ENCODE measurements at regions not wholly inside any gene's neighbourhood (a gene's known extent, or its start where the extent isn't known, plus 50 kb on each side); places are given as distances from the start of the nearest gene placed in this dataset.

DNA sequence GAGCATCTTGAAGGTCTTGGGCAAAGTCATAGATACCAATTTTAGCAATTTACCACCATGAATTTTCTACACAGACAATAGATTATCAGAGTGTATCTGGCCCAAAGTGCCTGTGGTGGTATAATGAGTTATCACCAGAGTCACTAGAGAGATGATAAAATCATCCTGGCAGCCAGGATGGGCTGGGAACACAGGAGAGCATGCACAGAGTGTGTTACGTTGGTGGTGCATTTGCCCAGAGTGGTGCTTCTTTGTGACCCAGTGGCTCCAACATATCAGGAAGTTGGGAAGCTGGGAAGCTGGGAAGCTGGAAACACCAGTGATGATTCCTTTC lies 236.7 kb upstream of the PROX1 start:
- no peak for TF ChIP-seq CEBPB (IDR thresholded peaks at IDR 0.05)
- TF ChIP-seq FOXM1 (IDR thresholded peaks at IDR 0.05; ENCODE audit: borderline replicate concordance, low read depth): no peak
- no peak for TF ChIP-seq TCF12 (IDR thresholded peaks at IDR 0.05; ENCODE audit: low read depth)
- TF ChIP-seq RAD21 (IDR thresholded peaks at IDR 0.05; ENCODE audit: low read depth): no peak
- TF ChIP-seq CREB1 (IDR thresholded peaks at IDR 0.05; ENCODE audit: low read depth): no peak
- no peak for TF ChIP-seq NFIC (IDR thresholded peaks at IDR 0.05)
- TF ChIP-seq, protein P1, sequence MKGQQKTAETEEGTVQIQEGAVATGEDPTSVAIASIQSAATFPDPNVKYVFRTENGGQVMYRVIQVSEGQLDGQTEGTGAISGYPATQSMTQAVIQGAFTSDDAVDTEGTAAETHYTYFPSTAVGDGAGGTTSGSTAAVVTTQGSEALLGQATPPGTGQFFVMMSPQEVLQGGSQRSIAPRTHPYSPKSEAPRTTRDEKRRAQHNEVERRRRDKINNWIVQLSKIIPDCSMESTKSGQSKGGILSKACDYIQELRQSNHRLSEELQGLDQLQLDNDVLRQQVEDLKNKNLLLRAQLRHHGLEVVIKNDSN (IDR thresholded peaks at IDR 0.05): no peak
- TF ChIP-seq ZBTB7A (IDR thresholded peaks at IDR 0.05; ENCODE audit: low read depth): no peak
- TF ChIP-seq EP300 (IDR thresholded peaks at IDR 0.05; ENCODE audit: borderline replicate concordance): no peak
- TF ChIP-seq, protein P2, sequence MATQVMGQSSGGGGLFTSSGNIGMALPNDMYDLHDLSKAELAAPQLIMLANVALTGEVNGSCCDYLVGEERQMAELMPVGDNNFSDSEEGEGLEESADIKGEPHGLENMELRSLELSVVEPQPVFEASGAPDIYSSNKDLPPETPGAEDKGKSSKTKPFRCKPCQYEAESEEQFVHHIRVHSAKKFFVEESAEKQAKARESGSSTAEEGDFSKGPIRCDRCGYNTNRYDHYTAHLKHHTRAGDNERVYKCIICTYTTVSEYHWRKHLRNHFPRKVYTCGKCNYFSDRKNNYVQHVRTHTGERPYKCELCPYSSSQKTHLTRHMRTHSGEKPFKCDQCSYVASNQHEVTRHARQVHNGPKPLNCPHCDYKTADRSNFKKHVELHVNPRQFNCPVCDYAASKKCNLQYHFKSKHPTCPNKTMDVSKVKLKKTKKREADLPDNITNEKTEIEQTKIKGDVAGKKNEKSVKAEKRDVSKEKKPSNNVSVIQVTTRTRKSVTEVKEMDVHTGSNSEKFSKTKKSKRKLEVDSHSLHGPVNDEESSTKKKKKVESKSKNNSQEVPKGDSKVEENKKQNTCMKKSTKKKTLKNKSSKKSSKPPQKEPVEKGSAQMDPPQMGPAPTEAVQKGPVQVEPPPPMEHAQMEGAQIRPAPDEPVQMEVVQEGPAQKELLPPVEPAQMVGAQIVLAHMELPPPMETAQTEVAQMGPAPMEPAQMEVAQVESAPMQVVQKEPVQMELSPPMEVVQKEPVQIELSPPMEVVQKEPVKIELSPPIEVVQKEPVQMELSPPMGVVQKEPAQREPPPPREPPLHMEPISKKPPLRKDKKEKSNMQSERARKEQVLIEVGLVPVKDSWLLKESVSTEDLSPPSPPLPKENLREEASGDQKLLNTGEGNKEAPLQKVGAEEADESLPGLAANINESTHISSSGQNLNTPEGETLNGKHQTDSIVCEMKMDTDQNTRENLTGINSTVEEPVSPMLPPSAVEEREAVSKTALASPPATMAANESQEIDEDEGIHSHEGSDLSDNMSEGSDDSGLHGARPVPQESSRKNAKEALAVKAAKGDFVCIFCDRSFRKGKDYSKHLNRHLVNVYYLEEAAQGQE (IDR thresholded peaks at IDR 0.05; ENCODE audit: low read depth): no peak
- no peak for TF ChIP-seq YY1 (IDR thresholded peaks at IDR 0.05; ENCODE audit: low read depth)
- TF ChIP-seq, protein P3, sequence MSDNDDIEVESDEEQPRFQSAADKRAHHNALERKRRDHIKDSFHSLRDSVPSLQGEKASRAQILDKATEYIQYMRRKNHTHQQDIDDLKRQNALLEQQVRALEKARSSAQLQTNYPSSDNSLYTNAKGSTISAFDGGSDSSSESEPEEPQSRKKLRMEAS (IDR thresholded peaks at IDR 0.05): no peak

DNA sequence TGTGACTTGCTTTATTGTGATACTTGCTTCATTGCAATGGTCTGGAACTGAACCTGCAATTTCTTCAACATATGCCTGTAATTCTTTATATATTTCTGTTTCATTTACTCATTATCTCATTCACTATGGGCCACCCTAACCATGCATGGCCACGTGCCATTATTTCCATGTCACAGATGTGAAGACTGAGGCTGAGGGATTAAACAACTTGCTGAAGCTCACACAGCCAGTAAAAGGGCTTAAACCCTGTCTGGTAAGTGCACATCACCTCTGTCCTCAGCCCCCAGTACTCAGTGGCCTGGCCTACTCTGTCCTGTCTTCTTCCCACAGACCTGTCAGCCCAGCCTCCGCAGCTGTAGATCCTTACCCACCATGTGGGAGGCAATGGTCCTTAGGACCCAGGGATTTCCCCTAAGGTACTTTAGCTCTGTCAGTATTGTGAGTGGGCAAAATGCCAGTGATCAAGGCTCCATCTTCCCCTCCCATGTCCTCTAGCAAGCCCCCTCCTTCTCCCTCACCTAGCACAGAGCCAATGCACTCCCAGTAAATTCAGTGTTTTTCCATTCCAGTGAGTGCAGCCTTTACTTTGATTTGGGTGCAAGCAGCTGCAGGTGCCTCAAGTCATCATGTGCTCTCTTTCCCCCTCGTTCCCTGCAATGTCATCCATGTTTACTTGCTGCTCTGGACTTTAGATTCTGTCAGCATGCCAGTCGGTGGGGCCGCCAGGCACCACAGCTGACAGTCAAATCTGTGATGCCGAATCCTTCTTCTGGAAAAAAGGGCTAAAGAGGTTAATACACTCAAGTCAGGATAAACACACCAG lies 228.2 kb upstream of the PROX1 start:
- TF ChIP-seq EP300 (IDR thresholded peaks at IDR 0.05; ENCODE audit: borderline replicate concordance): no peak
- TF ChIP-seq CEBPB (IDR thresholded peaks at IDR 0.05): no peak
- no peak for TF ChIP-seq CREB1 (IDR thresholded peaks at IDR 0.05; ENCODE audit: low read depth)
- no peak for TF ChIP-seq TAF1 (IDR thresholded peaks at IDR 0.05; ENCODE audit: low read depth)
- TF ChIP-seq RAD21 (IDR thresholded peaks at IDR 0.05; ENCODE audit: low read depth): no peak
- TF ChIP-seq, protein P1 (IDR thresholded peaks at IDR 0.05): no peak
- TF ChIP-seq, protein P3 (IDR thresholded peaks at IDR 0.05): no peak
- no peak for TF ChIP-seq EGR1 (IDR thresholded peaks at IDR 0.05)
- TF ChIP-seq ZBTB7A (IDR thresholded peaks at IDR 0.05; ENCODE audit: low read depth): no peak
- TF ChIP-seq YY1 (IDR thresholded peaks at IDR 0.05; ENCODE audit: low read depth): no peak
- TF ChIP-seq TEAD4 (IDR thresholded peaks at IDR 0.05): no peak
- TF ChIP-seq NFIC (IDR thresholded peaks at IDR 0.05): no peak

DNA sequence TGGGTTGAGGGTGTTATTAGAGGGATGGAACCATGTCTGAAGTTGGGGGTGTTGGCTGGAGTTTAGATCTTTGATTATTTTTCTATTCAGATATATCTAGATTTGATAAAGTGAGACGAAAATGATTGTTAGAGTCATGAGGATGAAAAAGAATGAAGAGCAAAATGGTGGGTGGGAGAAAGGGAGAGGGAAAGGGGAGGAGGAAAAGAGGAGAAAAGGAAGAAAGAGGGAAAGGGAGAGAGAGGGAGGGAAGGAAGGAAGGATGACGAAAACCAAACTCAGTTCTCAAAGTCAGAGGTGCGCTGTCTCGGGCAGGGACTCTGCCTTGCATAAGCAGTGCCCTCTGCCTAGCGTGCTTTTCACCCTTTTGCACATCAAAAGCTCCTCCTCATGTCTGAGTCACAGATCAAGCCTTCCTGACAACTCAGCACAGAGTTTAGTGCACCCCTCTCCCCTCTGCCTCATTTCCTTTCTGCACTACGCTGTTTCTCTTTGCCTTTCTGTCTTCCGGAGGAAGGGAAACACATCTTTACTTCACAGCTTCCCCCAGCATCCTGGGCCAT lies 225.8 kb upstream of the PROX1 start:
- TF ChIP-seq CEBPB (IDR thresholded peaks at IDR 0.05) (no peak), CREB1 (IDR thresholded peaks at IDR 0.05; ENCODE audit: low read depth) (no peak), RAD21 (IDR thresholded peaks at IDR 0.05; ENCODE audit: low read depth) (no peak), EP300 (IDR thresholded peaks at IDR 0.05; ENCODE audit: borderline replicate concordance) (no peak), FOXM1 (IDR thresholded peaks at IDR 0.05; ENCODE audit: borderline replicate concordance, low read depth) (no peak), NFIC (IDR thresholded peaks at IDR 0.05) (no peak), EGR1 (IDR thresholded peaks at IDR 0.05) (no peak), TEAD4 (IDR thresholded peaks at IDR 0.05) (no peak), YY1 (IDR thresholded peaks at IDR 0.05; ENCODE audit: low read depth) (no peak), ZBTB7A (IDR thresholded peaks at IDR 0.05; ENCODE audit: low read depth) (no peak), TAF1 (IDR thresholded peaks at IDR 0.05; ENCODE audit: low read depth) (no peak)
- TF ChIP-seq, protein P2 (IDR thresholded peaks at IDR 0.05; ENCODE audit: low read depth): no peak
- TF ChIP-seq, protein P3 (IDR thresholded peaks at IDR 0.05): no peak
- TF ChIP-seq, protein P1 (IDR thresholded peaks at IDR 0.05): no peak

DNA sequence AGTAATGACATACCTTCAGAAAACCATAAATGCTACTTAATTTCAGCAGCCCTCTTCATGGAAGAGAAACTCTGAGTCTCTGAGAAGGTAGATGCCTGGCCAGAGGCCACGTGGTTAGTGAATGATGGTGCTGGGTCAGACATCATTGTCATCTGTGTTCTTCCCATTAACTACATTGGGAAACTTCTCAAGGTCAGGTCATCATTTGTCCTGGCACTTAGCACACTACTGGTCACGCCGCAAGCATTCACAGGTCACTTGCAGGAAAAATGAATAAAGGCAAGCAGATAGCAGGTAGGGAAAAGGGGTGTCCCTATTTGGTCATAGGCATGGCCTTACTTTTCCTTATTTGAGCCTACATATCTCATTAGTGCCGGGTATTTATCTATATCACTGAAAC lies 220.1 kb upstream of the PROX1 start:
- TF ChIP-seq, protein P2 (IDR thresholded peaks at IDR 0.05; ENCODE audit: low read depth): no peak
- TF ChIP-seq, protein P3 (IDR thresholded peaks at IDR 0.05): no peak
- TF ChIP-seq CREB1 (IDR thresholded peaks at IDR 0.05; ENCODE audit: low read depth): no peak

All from Ishikawa (cell line).